Stomach smooth muscle (tissue), 2 donors: ENCODE measurements at regions not wholly inside any gene's neighbourhood (a gene's known extent, or its start where the extent isn't known, plus 50 kb on each side); places are given as distances from the start of the nearest gene placed in this dataset.

Experiments used
- H3K27ac ChIP-seq: one replicate; pipeline ENCODE4 v1.7.0; 2013; ENCODE audit warnings: mild to moderate bottlenecking, low read length, inconsistent platforms
- H3K27me3 ChIP-seq, 2 donors: one replicate each; pipeline ENCODE4 v1.7.0; 2013; ENCODE audit warnings: low read length in 2 of 2; ENCODE audit not compliant: insufficient read depth in 2 of 2, control insufficient read depth in 1 of 2
- H3K36me3 ChIP-seq, 2 donors: one replicate each; pipeline ENCODE4 v1.7.0; 2013; ENCODE audit warnings: low read length in 2 of 2; ENCODE audit not compliant: control insufficient read depth in 2 of 2, insufficient read depth in 2 of 2
- H3K4me1 ChIP-seq: one replicate; pipeline ENCODE4 v1.7.0; 2013; ENCODE audit warnings: low read length; ENCODE audit not compliant: control insufficient read depth, insufficient read depth
- H3K4me3 ChIP-seq, 2 donors: one replicate each; pipeline ENCODE4 v1.7.0; 2013; ENCODE audit warnings: low read length in 2 of 2
- H3K9ac ChIP-seq, 2 donors: one replicate each; pipeline ENCODE4 v1.7.0; 2013; ENCODE audit warnings: low read length in 2 of 2, mild to moderate bottlenecking in 1 of 2
- H3K9me3 ChIP-seq, 2 donors: one replicate each; pipeline ENCODE4 v1.7.0; 2013; ENCODE audit warnings: low read length in 2 of 2; ENCODE audit not compliant: control insufficient read depth in 2 of 2
- donor health status: healthy.
- donor health status: Pancreatic carcinoma.

DNA sequence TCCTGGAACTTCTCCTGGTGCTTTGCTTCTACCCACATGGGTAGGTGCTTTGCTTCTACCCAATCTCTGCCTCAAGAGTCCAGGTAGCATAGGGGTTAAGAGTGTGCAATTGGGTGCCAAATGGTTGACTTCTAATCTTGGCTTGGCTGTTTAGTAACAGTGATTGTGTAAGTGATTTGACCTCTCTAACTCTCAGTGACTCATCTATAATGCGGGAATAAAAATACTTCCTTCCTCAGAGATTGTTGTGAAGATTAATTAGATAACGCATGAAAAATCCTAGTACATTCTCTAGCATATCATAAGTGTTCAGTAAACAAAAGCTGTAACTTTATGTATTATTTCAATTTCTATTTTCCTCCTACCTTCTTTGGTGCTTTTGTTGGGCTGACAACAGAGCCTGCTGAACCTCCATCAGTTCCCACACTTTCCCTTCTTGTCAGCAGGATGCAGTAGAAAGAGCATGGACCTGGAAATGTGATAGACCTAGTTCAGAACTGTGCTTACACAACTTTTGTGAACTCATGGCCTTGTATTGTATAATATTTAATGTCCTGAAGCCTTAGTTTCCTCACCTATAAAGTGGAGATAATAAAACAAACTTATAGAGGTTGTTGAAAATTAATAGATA, 72.9 kb upstream of the SMIM36 start:
- Histone ChIP-seq H3K4me1 (peaks cover 4% of the 10 kb centered on the region), H3K36me3 (no peaks in the 10 kb centered on the region), H3K27ac (no peak overlapping the region), H3K4me3 (no peak overlapping the region), H3K9ac (no peak overlapping the region), H3K27me3 (no peaks in the 10 kb centered on the region), H3K9me3 (no peaks in the 10 kb centered on the region)

DNA sequence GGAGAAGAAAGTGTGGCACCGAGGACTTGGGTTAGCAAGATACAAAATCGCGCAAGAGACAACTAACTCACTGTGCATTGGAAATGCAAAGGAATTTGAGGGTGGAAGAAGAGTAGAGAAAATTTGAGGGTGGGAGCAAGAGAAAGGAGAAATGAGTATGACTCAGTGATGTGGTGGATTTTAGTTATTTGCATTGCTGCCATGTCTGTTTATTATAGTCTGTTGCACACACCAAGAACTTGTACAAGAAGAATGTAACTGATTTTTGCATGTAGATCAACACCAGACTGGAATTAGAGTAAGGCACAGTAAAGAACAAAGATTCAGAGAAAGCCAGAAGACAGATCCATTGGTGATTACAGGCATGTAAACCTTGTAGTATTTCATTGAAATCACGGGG, 71.6 kb upstream of the SMIM36 start:
- H3K4me1 ChIP-seq: peaks cover 1% of the 10 kb centered on the region
- H3K9ac ChIP-seq: no peak overlapping the region
- H3K27ac ChIP-seq: no peak overlapping the region
- no peaks in the 10 kb centered on the region for H3K9me3 ChIP-seq
- H3K36me3 ChIP-seq: no peaks in the 10 kb centered on the region
- no peaks in the 10 kb centered on the region for H3K27me3 ChIP-seq
- H3K4me3 ChIP-seq: no peak overlapping the region

DNA sequence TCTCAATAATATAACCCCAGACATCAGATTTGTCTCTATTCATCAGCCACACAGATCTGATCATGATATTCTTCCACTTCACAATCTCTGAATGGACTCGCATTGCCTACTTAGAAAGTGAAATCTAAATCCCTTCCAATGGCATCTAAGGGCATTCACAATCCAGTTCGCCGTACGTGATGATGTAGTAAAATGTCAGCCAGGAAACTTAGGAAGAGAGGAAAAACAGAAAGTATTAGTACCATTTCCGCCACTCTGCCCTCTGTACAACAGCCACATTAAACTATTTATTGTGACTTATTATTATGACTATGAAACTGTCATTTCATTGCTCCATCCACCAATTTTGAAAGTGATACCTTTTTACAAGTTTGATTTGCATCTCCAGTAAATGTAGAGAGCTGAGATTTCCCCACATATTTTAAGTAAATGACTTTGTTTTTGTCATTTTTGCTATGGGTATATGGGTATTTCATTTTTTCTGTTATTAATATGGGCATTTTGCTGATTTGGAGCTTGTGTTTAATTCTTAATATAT, 69.4 kb upstream of the SMIM36 start:
- Histone ChIP-seq H3K4me3 (no peak overlapping the region), H3K27me3 (no peaks in the 10 kb centered on the region), H3K4me1 (peaks cover 2% of the 10 kb centered on the region), H3K9ac (no peak overlapping the region), H3K36me3 (no peaks in the 10 kb centered on the region), H3K27ac (no peak overlapping the region), H3K9me3 (no peaks in the 10 kb centered on the region)

DNA sequence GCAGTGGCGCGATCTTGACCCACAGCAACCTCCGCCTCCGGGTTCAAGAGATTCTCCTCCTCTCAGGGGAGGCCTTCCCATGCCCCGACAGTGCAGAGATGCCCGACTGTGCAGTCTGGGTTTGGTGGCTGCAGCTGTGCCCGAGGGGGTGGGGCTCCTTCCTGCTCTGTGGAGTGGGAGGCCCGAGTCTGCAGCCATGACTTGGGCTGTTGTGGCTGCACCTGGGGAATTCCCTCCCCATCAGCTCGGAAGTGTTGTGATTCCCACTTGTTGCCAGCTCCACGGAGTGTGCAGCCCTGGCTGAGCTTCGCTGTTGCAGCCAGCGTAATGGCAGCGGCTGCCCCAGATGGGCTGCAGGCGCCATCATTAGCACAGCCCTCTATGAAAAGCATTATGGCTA, 66.4 kb upstream of the SMIM36 start:
- Histone ChIP-seq H3K36me3 (no peaks in the 10 kb centered on the region), H3K9me3 (no peaks in the 10 kb centered on the region), H3K9ac (no peak overlapping the region), H3K27ac (no peak overlapping the region), H3K4me3 (peak overlapping the region in 1 of 2 donors; percentile 18), H3K27me3 (no peaks in the 10 kb centered on the region), H3K4me1 (peaks cover 2% of the 10 kb centered on the region)

DNA sequence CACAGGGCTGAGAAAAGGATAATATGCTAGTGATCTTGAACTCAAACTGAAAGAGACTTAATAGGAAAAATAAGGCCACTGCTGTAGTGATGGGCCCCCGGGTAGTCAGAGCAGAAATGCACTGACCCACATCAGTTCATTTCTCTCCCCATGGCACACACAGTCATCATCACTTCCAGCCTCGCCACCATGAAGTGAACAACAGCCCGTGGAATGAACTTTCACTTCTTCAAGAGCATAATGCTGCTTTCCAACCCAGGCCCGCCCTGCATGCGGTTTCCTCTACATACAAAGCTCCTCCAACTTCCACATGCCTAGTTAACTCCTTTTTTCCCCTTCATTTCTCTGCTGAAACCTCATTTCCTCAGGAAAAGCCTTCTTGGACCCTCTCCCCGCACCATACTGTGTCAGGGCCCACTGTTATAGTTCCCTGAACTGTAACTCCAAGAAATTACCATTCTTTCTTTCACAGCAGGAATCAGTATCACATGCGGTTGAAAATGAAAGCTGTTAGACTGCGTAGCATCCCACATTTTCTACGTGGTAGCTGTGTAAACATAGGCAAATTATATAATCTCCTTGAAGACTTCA, 65.8 kb upstream of the SMIM36 start:
- no peaks in the 10 kb centered on the region for H3K36me3 ChIP-seq
- H3K9me3 ChIP-seq: no peaks in the 10 kb centered on the region
- peak overlapping the region; percentile 34 to 62 for H3K9ac ChIP-seq
- peak overlapping the region; percentile 77 for H3K27ac ChIP-seq
- H3K27me3 ChIP-seq: no peaks in the 10 kb centered on the region
- H3K4me1 ChIP-seq: peaks cover 2% of the 10 kb centered on the region
- peak overlapping the region; percentile 18 to 64 for H3K4me3 ChIP-seq

DNA sequence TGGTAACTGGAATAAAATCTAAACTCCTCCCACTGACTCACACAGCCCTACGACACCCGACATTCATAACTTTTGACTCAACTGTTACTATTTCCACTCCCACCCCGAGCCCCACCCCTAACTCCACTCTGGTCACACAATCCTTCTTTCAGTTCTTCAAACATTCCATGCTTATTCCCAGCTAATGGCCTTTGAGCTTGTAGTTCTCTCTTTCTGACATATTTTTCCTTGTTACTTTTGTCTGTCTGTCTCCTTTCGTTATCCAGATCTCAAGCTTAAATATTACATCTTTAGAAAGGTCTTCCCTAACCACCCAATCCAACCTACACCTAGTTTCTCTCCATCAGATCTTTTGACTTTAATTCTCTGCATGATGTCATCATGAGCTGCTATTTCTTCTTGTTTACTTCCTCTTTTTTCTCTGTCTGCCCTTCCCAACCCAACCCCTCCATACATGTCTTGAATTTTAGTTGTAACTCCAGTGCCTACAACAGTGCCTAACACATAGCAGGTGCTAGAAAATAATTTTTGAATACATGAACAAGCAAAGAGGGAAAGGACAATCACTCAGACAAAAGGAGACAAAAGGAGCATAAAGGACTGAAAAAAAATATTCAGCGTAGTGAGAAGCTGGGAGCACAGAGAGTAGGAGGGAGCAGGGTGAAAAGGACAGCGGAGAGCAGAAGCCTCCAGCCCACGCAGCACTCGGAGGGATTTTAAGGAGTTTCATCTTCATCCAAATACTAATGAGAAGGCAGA, 65.2 kb upstream of the SMIM36 start:
- Histone ChIP-seq H3K4me1 (peaks cover 2% of the 10 kb centered on the region), H3K27me3 (no peaks in the 10 kb centered on the region), H3K27ac (peak overlapping the region; percentile 77), H3K4me3 (peak overlapping the region; percentile 18 to 64), H3K36me3 (no peaks in the 10 kb centered on the region), H3K9ac (peak overlapping the region in 1 of 2 donors; percentile 34), H3K9me3 (no peaks in the 10 kb centered on the region)

DNA sequence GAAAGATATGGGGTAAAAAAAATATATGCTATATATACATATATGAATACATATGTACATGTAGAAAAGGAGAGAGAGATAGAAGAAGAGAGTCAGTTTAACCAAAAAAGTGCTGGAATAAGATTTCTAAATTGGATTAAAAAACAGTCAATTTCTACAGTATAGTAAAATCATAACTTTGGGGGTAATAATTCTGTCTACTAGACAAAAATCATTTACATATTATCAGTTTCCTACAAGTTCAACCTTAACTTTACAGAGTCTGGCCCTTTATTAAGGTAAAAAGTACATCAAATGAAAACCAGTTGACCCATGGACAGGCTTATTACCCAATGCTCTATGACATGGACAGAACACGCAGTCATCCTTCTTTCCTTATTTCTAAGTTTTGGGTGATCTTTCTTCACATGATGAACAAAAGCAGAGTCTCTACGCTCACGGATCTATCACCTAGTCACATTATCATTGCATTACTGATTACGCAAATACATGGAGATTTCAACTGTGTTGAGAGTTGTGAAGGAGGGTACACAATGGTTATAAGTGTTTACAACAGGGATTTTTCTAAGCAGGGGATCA, 63.9 kb upstream of the SMIM36 start:
- H3K4me3 ChIP-seq: no peak overlapping the region
- H3K27ac ChIP-seq: no peak overlapping the region

DNA sequence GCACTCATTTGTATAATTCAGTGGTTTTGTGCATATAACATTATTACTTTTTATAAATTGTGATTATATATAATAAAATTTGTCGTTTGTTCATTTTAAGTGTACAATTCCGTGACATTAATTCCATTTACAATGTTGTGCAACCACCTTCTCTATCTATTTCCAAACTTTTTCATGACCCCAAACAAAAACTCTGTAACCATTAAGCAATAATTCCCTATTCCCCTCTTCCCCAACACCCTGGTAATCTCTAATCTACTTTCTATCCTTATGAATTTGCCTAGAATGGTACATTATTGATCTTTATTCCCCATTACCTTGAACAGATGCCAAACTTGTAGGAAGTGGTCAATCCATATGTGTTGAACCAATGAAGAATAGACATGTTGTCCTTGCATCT, 61.3 kb upstream of the SMIM36 start:
- Histone ChIP-seq H3K4me3 (no peak overlapping the region), H3K4me1 (peaks cover 8% of the 10 kb centered on the region)

More for the DNA sequence above, 63.9 kb upstream of the SMIM36 start:
- H3K9ac ChIP-seq: no peak overlapping the region
- peaks cover 2% of the 10 kb centered on the region for H3K4me1 ChIP-seq
- no peaks in the 10 kb centered on the region for H3K27me3 ChIP-seq
- H3K36me3 ChIP-seq: no peaks in the 10 kb centered on the region
- no peaks in the 10 kb centered on the region for H3K9me3 ChIP-seq

DNA sequence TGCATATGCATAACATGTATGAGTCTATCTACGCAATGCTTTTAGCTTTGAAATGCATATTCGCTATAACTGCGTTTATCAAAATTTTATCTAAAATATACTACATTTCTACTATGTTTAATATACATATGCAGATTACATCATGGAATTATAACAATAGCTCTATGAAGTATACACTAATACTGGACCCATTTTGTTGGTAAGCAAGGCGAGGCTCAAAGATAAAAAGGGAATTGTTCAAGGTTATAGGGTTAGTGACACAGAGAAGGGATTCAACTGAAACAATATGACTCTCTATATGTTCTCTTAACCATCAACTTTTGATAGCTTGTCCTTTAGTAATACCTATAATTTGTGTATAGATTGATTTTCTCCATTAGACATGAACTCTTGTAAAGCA, 60.9 kb upstream of the SMIM36 start:
- H3K9me3 ChIP-seq: no peaks in the 10 kb centered on the region

More for the DNA sequence above, 61.3 kb upstream of the SMIM36 start:
- H3K9ac ChIP-seq: no peak overlapping the region
- no peaks in the 10 kb centered on the region for H3K36me3 ChIP-seq
- no peaks in the 10 kb centered on the region for H3K27me3 ChIP-seq
- H3K9me3 ChIP-seq: no peaks in the 10 kb centered on the region
- no peak overlapping the region for H3K27ac ChIP-seq

DNA sequence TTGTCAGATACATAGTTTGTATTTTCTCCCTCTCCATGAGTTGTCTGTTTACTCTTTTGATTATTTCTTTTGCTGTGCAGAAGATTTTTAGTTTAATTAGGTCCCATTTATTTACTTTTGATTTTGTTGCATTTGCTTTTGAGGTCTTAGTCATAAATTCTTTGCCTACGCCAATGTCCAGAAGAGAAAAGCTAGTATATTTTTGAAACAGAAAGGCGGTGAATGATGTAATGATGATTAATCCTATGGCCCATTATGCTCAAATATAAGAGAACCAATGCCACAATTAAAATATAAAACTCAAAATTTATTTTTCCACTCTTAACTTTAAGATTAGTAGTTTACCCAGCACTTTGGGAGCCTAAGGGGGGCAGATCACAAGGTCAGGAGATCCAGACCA, 59.8 kb upstream of the SMIM36 start:
- H3K9me3 ChIP-seq: no peaks in the 10 kb centered on the region
- H3K36me3 ChIP-seq: no peaks in the 10 kb centered on the region
- no peak overlapping the region for H3K9ac ChIP-seq
- H3K4me3 ChIP-seq: no peak overlapping the region
- no peaks in the 10 kb centered on the region for H3K27me3 ChIP-seq
- H3K27ac ChIP-seq: no peak overlapping the region
- peaks cover 16% of the 10 kb centered on the region for H3K4me1 ChIP-seq

More for the DNA sequence above, 60.9 kb upstream of the SMIM36 start:
- H3K4me3 ChIP-seq: no peak overlapping the region
- no peak overlapping the region for H3K27ac ChIP-seq
- no peaks in the 10 kb centered on the region for H3K36me3 ChIP-seq
- H3K27me3 ChIP-seq: no peaks in the 10 kb centered on the region
- H3K9ac ChIP-seq: no peak overlapping the region
- peaks cover 13% of the 10 kb centered on the region for H3K4me1 ChIP-seq
